HAP-1 (cell line): ENCODE measurements at regions not wholly inside any gene's neighbourhood (a gene's known extent, or its start where the extent isn't known, plus 50 kb on each side); places are given as distances from the start of the nearest gene placed in this dataset.
"Not testable (repeated sequence)": the region's sequence is repeated elsewhere in the genome, so short reads cannot be mapped to it uniquely, and the experiment has no call there.

Experiments
- DNase-seq, 2 experiments: peaks; one replicate each; pipeline ENCODE4 v3.0.0-alpha.2; 2016 to 2020; ENCODE audit warnings: low spot score in 2 of 2
- H3K27me3 ChIP-seq: fragments of 250-450 bp; sonication (Bioruptor Pico); 2 replicates; pipeline ENCODE4 v1.5.1; 2020; ENCODE audit warnings: low read depth, mild to moderate bottlenecking, moderate library complexity
- H3K36me3 ChIP-seq: fragments of 250-450 bp; sonication (Bioruptor Pico); replicated peaks from 2 replicates; pipeline ENCODE4 v1.5.1; 2020; ENCODE audit warnings: mild to moderate bottlenecking
- H3K4me1 ChIP-seq: fragments of 250-450 bp; sonication (Bioruptor Pico); 2 replicates; pipeline ENCODE4 v1.5.1; 2020; ENCODE audit warnings: mild to moderate bottlenecking
- H3K4me3 ChIP-seq: fragments of 250-450 bp; sonication (Bioruptor Pico); 2 replicates; pipeline ENCODE4 v1.5.1; 2020; ENCODE audit warnings: mild to moderate bottlenecking, moderate library complexity
- H3K9me3 ChIP-seq: fragments of 250-450 bp; sonication (Bioruptor Pico); 2 replicates; pipeline ENCODE4 v1.5.1; 2020; ENCODE audit warnings: mild to moderate bottlenecking, moderate library complexity
- in situ Hi-C: fragments of 300-500 bp; cut with MboI; formaldehyde crosslinking; loops from 3 replicates; pipeline ENCODE4 v1.14.3; 2020; ENCODE audit warnings: low sequenced_read_pairs, inconsistent platforms, mixed read lengths

GRCh38 chr6:150744522-150745260 lies 120.8 kb upstream of the MTHFD1L start:
- no peaks in the 10 kb centered on the region for H3K9me3 ChIP-seq
- H3K36me3 ChIP-seq = no peaks in the 10 kb centered on the region
- no peaks in the 10 kb centered on the region for H3K27me3 ChIP-seq
- in situ Hi-C loops = no loop called here
- H3K4me1 ChIP-seq = peaks cover 35% of the 10 kb centered on the region
- H3K4me3 ChIP-seq = no peak overlapping the region
- no peak for DNase-seq

- Histone ChIP-seq H3K36me3 (no peaks in the 10 kb centered on the region), H3K9me3 (no peaks in the 10 kb centered on the region), H3K4me3 (no peak overlapping the region), H3K27me3 (no peaks in the 10 kb centered on the region), H3K4me1 (peaks cover 25% of the 10 kb centered on the region)
- in situ Hi-C loops = no loop called here
- DNase-seq = peak in 1 of 2 experiments; percentile 64
Observed at GRCh38 chr6:150745896-150746295, 119.6 kb upstream of the MTHFD1L start.

- Histone ChIP-seq H3K4me1 (peaks cover 28% of the 10 kb centered on the region), H3K36me3 (no peaks in the 10 kb centered on the region), H3K9me3 (no peaks in the 10 kb centered on the region), H3K27me3 (no peaks in the 10 kb centered on the region), H3K4me3 (no peak overlapping the region)
- DNase-seq = no peak
- in situ Hi-C loops = no loop called here
Observed at GRCh38 chr6:150747155-150747554, 118.3 kb upstream of the MTHFD1L start.

- Histone ChIP-seq H3K27me3 (no peaks in the 10 kb centered on the region), H3K4me1 (peaks cover 43% of the 10 kb centered on the region), H3K36me3 (no peaks in the 10 kb centered on the region), H3K4me3 (no peak overlapping the region), H3K9me3 (no peaks in the 10 kb centered on the region)
- no peak for DNase-seq
- in situ Hi-C loops = no loop called here
Observed at GRCh38 chr6:150749091-150749670, 116.3 kb upstream of the MTHFD1L start.

GRCh38 chr6:150751296-150751695 lies 114.2 kb upstream of the MTHFD1L start:
- in situ Hi-C loops = no loop called here
- no peaks in the 10 kb centered on the region for H3K27me3 ChIP-seq
- H3K4me3 ChIP-seq = no peak overlapping the region
- H3K9me3 ChIP-seq = no peaks in the 10 kb centered on the region
- H3K4me1 ChIP-seq = peaks cover 57% of the 10 kb centered on the region
- DNase-seq = no peak
- no peaks in the 10 kb centered on the region for H3K36me3 ChIP-seq

- no peaks in the 10 kb centered on the region for H3K27me3 ChIP-seq
- no peaks in the 10 kb centered on the region for H3K36me3 ChIP-seq
- DNase-seq = no peak
- H3K9me3 ChIP-seq = no peaks in the 10 kb centered on the region
- in situ Hi-C loops = no loop called here
- no peak overlapping the region for H3K4me3 ChIP-seq
- peaks cover 59% of the 10 kb centered on the region for H3K4me1 ChIP-seq
Observed at GRCh38 chr6:150752409-150752808, 113.1 kb upstream of the MTHFD1L start.

- in situ Hi-C loops = no loop called here
- peaks cover 60% of the 10 kb centered on the region for H3K4me1 ChIP-seq
- no peaks in the 10 kb centered on the region for H3K27me3 ChIP-seq
- H3K36me3 ChIP-seq = no peaks in the 10 kb centered on the region; the same call in 1 of the 2 replicates
- no peaks in the 10 kb centered on the region for H3K9me3 ChIP-seq
- H3K4me3 ChIP-seq = no peak overlapping the region
- DNase-seq = peak; percentile 91 to 100
Observed at GRCh38 chr6:150753371-150754064, 112.0 kb upstream of the MTHFD1L start.

GRCh38 chr6:150755042-150755441 lies 110.5 kb upstream of the MTHFD1L start:
- Histone ChIP-seq H3K4me3 (no peak overlapping the region), H3K36me3 (no peaks in the 10 kb centered on the region; the same call in 1 of the 2 replicates), H3K9me3 (no peaks in the 10 kb centered on the region), H3K4me1 (peaks cover 73% of the 10 kb centered on the region), H3K27me3 (no peaks in the 10 kb centered on the region)
- DNase-seq = peak; percentile 68 to 84
- in situ Hi-C loops = no loop called here

- Histone ChIP-seq H3K4me3 (no peak overlapping the region), H3K9me3 (no peaks in the 10 kb centered on the region), H3K4me1 (peaks cover 78% of the 10 kb centered on the region), H3K36me3 (no peaks in the 10 kb centered on the region; the same call in 1 of the 2 replicates), H3K27me3 (no peaks in the 10 kb centered on the region)
- in situ Hi-C loops = no loop called here
- DNase-seq = peak in 1 of 2 experiments; percentile 63
Observed at GRCh38 chr6:150755524-150755923, 110.0 kb upstream of the MTHFD1L start.

GRCh38 chr6:150756173-150756572 lies 109.3 kb upstream of the MTHFD1L start:
- peak; percentile 64 to 82 for DNase-seq
- Histone ChIP-seq H3K4me3 (no peak overlapping the region), H3K27me3 (no peaks in the 10 kb centered on the region), H3K9me3 (no peaks in the 10 kb centered on the region), H3K4me1 (peaks cover 77% of the 10 kb centered on the region), H3K36me3 (no peaks in the 10 kb centered on the region; the same call in 1 of the 2 replicates)
- in situ Hi-C loops = no loop called here

- DNase-seq, in situ Hi-C loops: not testable (repeated sequence)
Observed at GRCh38 chr6:150757807-150758206, 107.7 kb upstream of the MTHFD1L start.

GRCh38 chr6:150759483-150759882 lies 106.0 kb upstream of the MTHFD1L start:
- DNase-seq = peak in 1 of 2 experiments; percentile 48
- Histone ChIP-seq H3K4me3 (no peak overlapping the region), H3K4me1 (peaks cover 72% of the 10 kb centered on the region), H3K9me3 (no peaks in the 10 kb centered on the region), H3K27me3 (no peaks in the 10 kb centered on the region), H3K36me3 (no peaks in the 10 kb centered on the region; the same call in 1 of the 2 replicates)
- in situ Hi-C loops = no loop called here

More at GRCh38 chr6:150757807-150758206, 107.7 kb upstream of the MTHFD1L start:
- H3K4me3 ChIP-seq, H3K9me3 ChIP-seq, H3K27me3 ChIP-seq, H3K36me3 ChIP-seq: not testable (repeated sequence)
- H3K4me1 ChIP-seq = peaks cover 77% of the 10 kb centered on the region

GRCh38 chr6:150761771-150762170 lies 103.7 kb upstream of the MTHFD1L start:
- Histone ChIP-seq H3K9me3 (no peaks in the 10 kb centered on the region), H3K4me3 (no peak overlapping the region), H3K36me3 (no peaks in the 10 kb centered on the region; the same call in 1 of the 2 replicates), H3K4me1 (peaks cover 70% of the 10 kb centered on the region), H3K27me3 (no peaks in the 10 kb centered on the region)
- in situ Hi-C loops = no loop called here
- DNase-seq = peak; percentile 70 to 84
